Loucy (cell line): ENCODE measurements at regions not wholly inside any gene's neighbourhood (a gene's known extent, or its start where the extent isn't known, plus 50 kb on each side); places are given as distances from the start of the nearest gene placed in this dataset.

Experiments used
- H2AFZ ChIP-seq: fragments of 200-600 bp; sonication (generic); 2 replicates; pipeline ENCODE4 v1.6.0; 2016; ENCODE audit warnings: antibody characterized with exemption, mild to moderate bottlenecking, low read length, moderate library complexity
- H3F3A ChIP-seq: fragments of 200-600 bp; 2 replicates; pipeline ENCODE4 v1.6.0; 2016; ENCODE audit warnings: antibody characterized with exemption, low read depth, mild to moderate bottlenecking
- H3K27me3 ChIP-seq: fragments of 200-600 bp; sonication (generic); 2 replicates; pipeline ENCODE4 v1.6.1; 2014; ENCODE audit warnings: low read length, mild to moderate bottlenecking; ENCODE audit not compliant: insufficient read depth, poor library complexity, severe bottlenecking
- H3K36me3 ChIP-seq: fragments of 200-600 bp; sonication (generic); 2 replicates; pipeline ENCODE4 v1.6.1; 2016; ENCODE audit warnings: low read length; ENCODE audit not compliant: insufficient read depth
- H3K4me1 ChIP-seq: fragments of 200-600 bp; sonication (generic); 2 replicates; pipeline ENCODE4 v1.5.1; 2014; ENCODE audit warnings: low read length, mild to moderate bottlenecking; ENCODE audit not compliant: insufficient read depth, poor library complexity, severe bottlenecking
- H3K4me2 ChIP-seq: fragments of 200-600 bp; sonication (generic); 2 replicates; pipeline ENCODE4 v1.6.0; 2014; ENCODE audit warnings: antibody characterized with exemption, low read length, low read depth, mild to moderate bottlenecking; ENCODE audit not compliant: poor library complexity, severe bottlenecking
- H3K4me3 ChIP-seq: fragments of 200-600 bp; sonication (generic); 2 replicates; pipeline ENCODE4 v1.5.1; 2014; ENCODE audit warnings: low read length, mild to moderate bottlenecking, mixed read lengths; ENCODE audit not compliant: poor library complexity, severe bottlenecking
- H3K79me2 ChIP-seq: fragments of 200-600 bp; sonication (generic); 2 replicates; pipeline ENCODE4 v1.6.1; 2014; ENCODE audit warnings: low read length; ENCODE audit not compliant: insufficient read depth
- H3K9ac ChIP-seq: fragments of 200-600 bp; sonication (generic); 2 replicates; pipeline ENCODE4 v1.6.0; 2014; ENCODE audit warnings: mild to moderate bottlenecking, low read depth, low read length, moderate library complexity; ENCODE audit not compliant: poor library complexity, severe bottlenecking
- H3K9me2 ChIP-seq: fragments of 200-600 bp; sonication (generic); replicated peaks from 2 replicates; pipeline ENCODE4 v1.6.1; 2016; ENCODE audit warnings: low read depth, low read length, mixed read lengths
- H3K9me3 ChIP-seq: fragments of 200-600 bp; sonication (generic); 2 replicates; pipeline ENCODE4 v1.6.1; 2014; ENCODE audit warnings: mild to moderate bottlenecking, antibody characterized with exemption, low read length, low read depth; ENCODE audit not compliant: insufficient read depth
- H4K20me1 ChIP-seq: fragments of 200-600 bp; sonication (generic); 2 replicates; pipeline ENCODE4 v1.6.0; 2014; ENCODE audit warnings: antibody characterized with exemption, low read length, mild to moderate bottlenecking; ENCODE audit not compliant: insufficient read depth, poor library complexity, severe bottlenecking
- CTCF ChIP-seq: fragments of 200-600 bp; sonication (generic); conservative IDR thresholded peaks from 2 replicates; pipeline ENCODE4 v1.5.1; 2014; ENCODE audit warnings: mild to moderate bottlenecking, antibody characterized with exemption, low read length
- EZH2phosphoT487 ChIP-seq: fragments of 200-600 bp; IDR thresholded peaks from 2 replicates; pipeline ENCODE4 v1.6.1; 2018; ENCODE audit warnings: antibody characterized with exemption, mild to moderate bottlenecking, moderate library complexity, borderline replicate concordance

- H3K4me1 ChIP-seq: peaks cover 12% of the 10 kb centered on the region
- no peak for TF ChIP-seq CTCF
- no peak for TF ChIP-seq EZH2phosphoT487
- H4K20me1 ChIP-seq: no peaks in the 10 kb centered on the region
- H3K9me2 ChIP-seq: no peaks in the 10 kb centered on the region
- H3K27me3 ChIP-seq: no peaks in the 10 kb centered on the region
- no peaks in the 10 kb centered on the region for H3K36me3 ChIP-seq
- no peak overlapping the region for H3K4me3 ChIP-seq
- H3K9me3 ChIP-seq: no peaks in the 10 kb centered on the region
- no peaks in the 10 kb centered on the region for H3F3A ChIP-seq
- H3K9ac ChIP-seq: no peak overlapping the region
- peak overlapping the region; percentile 68; the same call in 1 of the 2 replicates for H2AFZ ChIP-seq
- H3K79me2 ChIP-seq: no peaks in the 10 kb centered on the region
- H3K4me2 ChIP-seq: peak overlapping the region; percentile 40
Observed at GRCh38 chr18:57915865-57916582, 112.9 kb upstream of the ATP8B1 start.

GRCh38 chr18:57915248-57915647 lies 112.1 kb upstream of the ATP8B1 start:
- Histone ChIP-seq H3K9me2 (no peaks in the 10 kb centered on the region), H3K9ac (no peak overlapping the region), H3K9me3 (no peaks in the 10 kb centered on the region), H2AFZ (no peak overlapping the region), H4K20me1 (no peaks in the 10 kb centered on the region), H3K4me3 (no peak overlapping the region), H3K79me2 (no peaks in the 10 kb centered on the region), H3K4me2 (no peak overlapping the region), H3F3A (no peaks in the 10 kb centered on the region), H3K4me1 (peaks cover 12% of the 10 kb centered on the region), H3K36me3 (no peaks in the 10 kb centered on the region), H3K27me3 (no peaks in the 10 kb centered on the region)
- TF ChIP-seq CTCF: no peak
- TF ChIP-seq EZH2phosphoT487: no peak

GRCh38 chr18:57913686-57914085 lies 110.6 kb upstream of the ATP8B1 start:
- TF ChIP-seq EZH2phosphoT487 (no peak), CTCF (no peak)
- H3K36me3 ChIP-seq: no peaks in the 10 kb centered on the region
- H3F3A ChIP-seq: no peaks in the 10 kb centered on the region
- no peak overlapping the region for H3K9ac ChIP-seq
- H3K9me3 ChIP-seq: no peaks in the 10 kb centered on the region
- H3K27me3 ChIP-seq: no peaks in the 10 kb centered on the region
- H3K4me2 ChIP-seq: no peak overlapping the region
- H3K4me3 ChIP-seq: no peak overlapping the region
- H3K79me2 ChIP-seq: no peaks in the 10 kb centered on the region
- no peaks in the 10 kb centered on the region for H3K9me2 ChIP-seq
- H4K20me1 ChIP-seq: no peaks in the 10 kb centered on the region
- H2AFZ ChIP-seq: no peak overlapping the region
- H3K4me1 ChIP-seq: peaks cover 12% of the 10 kb centered on the region
